Right ventricle myocardium inferior (tissue), 1 donor: ENCODE measurements at regions not wholly inside any gene's neighbourhood (a gene's known extent, or its start where the extent isn't known, plus 50 kb on each side); places are given as distances from the start of the nearest gene placed in this dataset.

Source experiments
- ATAC-seq: fragments of 200-7000 bp; cut with Tn5 transposase; one replicate; pipeline ENCODE4 v1.9.1; 2020; ENCODE audit warnings: mild to moderate bottlenecking, moderate library complexity
- DNase-seq: peaks from one replicate; pipeline ENCODE4 v3.0.0; 2021; ENCODE audit errors: missing footprints
- intact Hi-C: fragments of 100-400 bp; cut with DNase I; formaldehyde crosslinking; loops from one replicate; pipeline ENCODE4 v1.11.0; 2022
- donor health status: DM: no; HTN: yes; CAD: no; lungs with severe emphysema.

GRCh38 chr11:109138196-109138595 is 283.8 kb upstream of the C11orf87 start:
- ATAC-seq (no peak), DNase-seq (no peak)
- intact Hi-C loops, result no loop called here

DNA sequence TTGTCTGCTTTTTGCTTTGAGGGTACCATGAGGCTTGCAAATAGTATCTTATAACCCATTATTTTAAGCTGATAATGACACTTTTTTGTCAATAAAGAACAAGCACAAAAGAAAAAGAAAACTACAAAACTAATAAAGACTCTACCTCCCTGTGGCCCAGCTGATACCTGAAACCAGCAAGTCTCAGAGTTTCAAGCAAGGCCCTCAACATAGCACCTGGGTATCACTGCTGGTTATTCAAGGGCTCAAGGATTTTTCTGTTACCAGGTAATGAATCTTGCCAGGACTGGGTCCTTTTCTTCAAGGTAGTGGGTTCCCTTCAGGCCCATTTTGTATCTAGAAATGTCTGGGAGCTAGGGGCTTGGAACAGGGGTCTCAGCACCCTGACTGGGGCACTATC is 281.6 kb upstream of the C11orf87 start:
- DNase-seq (no peak), ATAC-seq (no peak)
- intact Hi-C loops, result no loop called here

GRCh38 chr11:109140857-109141515 is 281.0 kb upstream of the C11orf87 start:
- intact Hi-C loops, result no loop called here
- ATAC-seq, result no peak

DNA sequence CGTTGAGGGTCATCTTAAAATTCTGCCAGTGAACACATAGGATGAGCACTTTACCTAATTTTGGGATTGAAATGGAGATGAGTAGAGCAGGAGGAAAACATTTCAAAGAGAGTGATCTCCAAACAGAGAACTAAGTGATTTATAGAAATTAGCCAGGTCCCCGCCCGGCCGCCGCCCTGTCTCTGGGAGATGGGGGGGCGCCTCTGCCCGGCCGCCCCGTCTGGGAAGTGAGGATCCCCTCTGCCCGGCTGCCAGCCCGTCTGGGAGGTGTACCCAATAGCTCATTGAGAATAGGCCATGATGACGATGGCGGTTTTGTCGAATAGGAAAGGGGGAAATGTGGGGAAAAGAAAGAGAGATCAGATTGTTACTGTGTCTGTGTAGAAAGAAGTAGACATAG is 276.7 kb upstream of the C11orf87 start:
- intact Hi-C loops, result no loop called here
- ATAC-seq (no peak), DNase-seq (no peak)

More at GRCh38 chr11:109140857-109141515, 281.0 kb upstream of the C11orf87 start:
- no peak for DNase-seq

DNA sequence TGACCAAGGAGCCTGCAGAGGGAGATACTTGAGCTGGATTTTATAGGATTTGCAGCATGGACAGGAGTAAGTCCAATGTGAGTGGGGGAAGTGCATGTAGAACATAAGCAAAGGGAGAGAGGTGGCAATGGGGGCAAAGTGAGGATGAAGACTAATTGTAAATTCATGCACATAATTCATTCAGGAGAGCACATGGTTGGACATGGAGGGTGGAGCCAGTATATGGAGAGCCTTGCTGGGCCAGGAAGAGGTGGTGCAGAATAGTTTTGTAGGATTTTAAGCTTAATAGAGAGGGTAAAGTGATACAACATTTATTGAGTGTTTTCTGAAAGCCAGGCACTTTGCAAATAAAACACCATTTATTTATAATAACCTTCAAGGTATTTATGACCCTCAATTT is 274.3 kb upstream of the C11orf87 start:
- ATAC-seq, result no peak

GRCh38 chr11:109148669-109149068 is 273.3 kb upstream of the C11orf87 start:
- DNase-seq (no peak), ATAC-seq (no peak)
- intact Hi-C loops, result no loop called here

More for the DNA sequence above, 274.3 kb upstream of the C11orf87 start:
- DNase-seq, result no peak
- intact Hi-C loops, result no loop called here

GRCh38 chr11:109150581-109150980 is 271.4 kb upstream of the C11orf87 start:
- intact Hi-C loops, result no loop called here
- DNase-seq (no peak), ATAC-seq (no peak)

GRCh38 chr11:109153836-109154235 is 268.2 kb upstream of the C11orf87 start:
- ATAC-seq, result no peak
- intact Hi-C loops, result no loop called here
- DNase-seq, result no peak

DNA sequence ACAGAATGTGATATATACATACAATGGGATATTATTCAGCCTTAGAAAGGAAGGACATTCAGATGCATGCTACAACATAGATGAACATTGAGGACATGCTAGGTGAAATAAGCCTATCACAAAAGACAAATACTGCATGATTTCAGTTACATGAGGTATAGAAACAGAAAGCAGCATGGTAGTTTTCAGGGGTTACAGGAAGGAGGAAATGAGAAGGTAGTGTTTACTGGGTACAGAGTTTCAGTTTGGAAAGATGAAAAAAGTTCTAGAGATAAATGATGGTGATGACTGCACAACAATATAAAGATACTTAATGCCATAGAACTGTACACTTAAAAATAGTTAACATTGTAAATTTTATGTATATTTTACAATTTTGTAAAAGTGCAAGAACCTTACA is 266.7 kb upstream of the C11orf87 start:
- DNase-seq, result no peak
- ATAC-seq, result no peak
- intact Hi-C loops, result no loop called here

GRCh38 chr11:109165035-109165434 is 257.0 kb upstream of the C11orf87 start:
- ATAC-seq (no peak), DNase-seq (no peak)
- intact Hi-C loops, result no loop called here

DNA sequence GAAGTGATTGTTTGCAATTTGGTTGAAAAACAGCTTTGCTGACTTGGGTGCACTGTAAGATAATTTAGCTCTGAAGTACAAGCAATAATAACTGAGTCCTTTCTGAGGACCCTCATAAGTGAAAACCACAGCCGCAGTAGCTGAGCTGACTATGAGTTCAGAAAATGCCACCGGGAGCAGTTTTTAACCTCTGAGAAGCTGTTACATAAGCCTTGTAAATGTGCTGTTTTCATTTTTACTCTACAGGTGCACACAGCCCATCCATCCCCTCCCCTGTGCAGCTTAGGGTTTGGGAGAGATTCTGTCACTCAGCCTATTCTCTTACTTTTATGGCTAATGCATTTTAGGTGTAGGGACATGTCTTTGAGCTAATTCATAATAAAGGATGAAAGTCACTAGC is 255.5 kb upstream of the C11orf87 start:
- ATAC-seq (no peak), DNase-seq (no peak)
- intact Hi-C loops, result no loop called here

DNA sequence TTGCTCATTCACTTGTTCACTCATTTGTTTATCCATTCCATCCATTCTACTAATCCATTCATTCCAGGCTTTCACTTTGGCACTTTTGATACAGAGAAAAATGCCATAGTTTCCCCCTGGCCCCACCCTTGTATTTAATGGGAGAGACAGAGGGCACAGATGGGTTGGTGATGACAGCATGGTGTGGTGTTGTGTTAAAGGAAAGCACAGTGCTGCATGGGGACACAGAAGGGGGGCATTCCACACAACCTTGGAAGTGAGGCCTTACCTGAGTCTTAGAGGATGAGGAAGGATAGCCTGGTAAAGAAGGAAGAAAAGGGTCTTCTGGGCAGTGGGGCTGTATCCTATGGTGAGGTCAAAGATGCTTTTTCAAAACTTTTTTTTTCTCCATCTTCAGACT is 248.5 kb upstream of the C11orf87 start:
- no peak for DNase-seq
- intact Hi-C loops, result no loop called here
- ATAC-seq, result no peak

DNA sequence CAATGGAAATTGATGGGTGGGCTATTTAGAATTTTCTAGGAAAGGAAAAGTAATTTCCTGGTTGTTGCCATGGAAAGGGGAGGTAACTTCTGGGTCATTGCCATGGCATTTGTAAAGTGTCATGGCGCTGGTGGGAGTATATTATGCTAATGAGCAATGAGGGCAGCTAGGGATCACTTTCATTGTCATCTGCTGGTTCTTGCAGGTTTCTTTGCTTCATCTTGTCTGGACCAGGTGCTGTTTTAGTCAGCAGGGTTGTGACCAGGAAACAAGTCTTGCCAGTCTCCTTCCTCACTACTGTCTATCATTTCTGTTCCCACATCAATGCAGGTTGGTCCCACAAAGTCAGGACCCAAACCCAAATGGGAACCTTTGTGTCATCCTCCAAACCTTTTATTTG is 237.6 kb upstream of the C11orf87 start:
- intact Hi-C loops, result no loop called here
- no peak for ATAC-seq
- DNase-seq, result no peak

DNA sequence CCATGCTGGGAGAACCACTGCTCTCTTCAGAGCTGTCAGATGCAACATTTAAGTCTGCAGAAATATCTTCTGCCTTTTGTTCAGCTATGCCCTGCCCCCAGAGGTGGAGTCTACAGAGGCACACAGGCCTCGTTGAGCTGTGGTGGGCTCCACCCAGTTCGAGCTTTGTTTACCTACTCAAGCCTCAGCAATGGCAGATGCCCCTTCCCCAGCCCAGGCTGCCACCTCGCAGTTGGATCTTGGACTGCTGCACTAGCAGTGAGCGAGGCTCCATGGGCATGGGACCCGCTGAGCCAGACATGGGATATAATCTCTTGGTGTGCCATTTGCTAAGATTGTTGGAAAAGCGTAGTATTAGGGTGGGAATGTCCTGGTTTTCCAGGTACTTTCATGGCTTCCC is 229.1 kb upstream of the C11orf87 start:
- DNase-seq, result no peak
- intact Hi-C loops, result no loop called here
- no peak for ATAC-seq

GRCh38 chr11:109193880-109194279 is 228.1 kb upstream of the C11orf87 start:
- intact Hi-C loops, result no loop called here
- no peak for ATAC-seq
- no peak for DNase-seq

- intact Hi-C loops, result no loop called here
- no peak for DNase-seq
- ATAC-seq, result no peak
These were observed 226.0 kb upstream of the C11orf87 start for GRCh38 chr11:109196016-109196415.

GRCh38 chr11:109197656-109198055 is 224.3 kb upstream of the C11orf87 start:
- intact Hi-C loops, result no loop called here
- DNase-seq (no peak), ATAC-seq (no peak)

DNA sequence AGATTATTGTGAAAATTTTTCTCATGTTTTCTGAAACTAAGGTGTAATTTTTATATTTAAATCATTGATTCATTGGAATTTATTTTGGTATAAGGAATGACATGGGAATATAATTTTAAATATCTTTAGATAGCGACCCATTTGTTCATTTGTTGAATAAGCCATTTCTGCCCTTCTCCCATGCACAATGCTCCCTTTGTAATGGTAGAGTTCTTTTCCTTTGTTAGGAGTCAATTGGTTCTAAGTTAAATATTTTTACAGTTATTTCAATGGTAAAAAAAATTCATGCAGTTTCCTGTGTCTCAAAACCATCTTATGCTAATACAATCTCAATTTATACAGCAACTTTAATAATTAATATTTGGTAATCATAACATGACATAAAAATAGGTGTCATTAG is 218.8 kb upstream of the C11orf87 start:
- ATAC-seq (no peak), DNase-seq (no peak)
- intact Hi-C loops, result no loop called here

- intact Hi-C loops, result no loop called here
- ATAC-seq (no peak), DNase-seq (no peak)
These were observed 216.7 kb upstream of the C11orf87 start for GRCh38 chr11:109205312-109205711.

GRCh38 chr11:109208121-109208520 is 213.9 kb upstream of the C11orf87 start:
- intact Hi-C loops, result no loop called here
- ATAC-seq (no peak), DNase-seq (no peak)

- ATAC-seq (no peak), DNase-seq (no peak)
- intact Hi-C loops, result no loop called here
These were observed 212.4 kb upstream of the C11orf87 start for GRCh38 chr11:109209572-109209971.
